ENCODE measurements at regions not wholly inside any gene's neighbourhood (a gene's known extent, or its start where the extent isn't known, plus 50 kb on each side); places are given as distances from the start of the nearest gene placed in this dataset.

GRCh38 chr13:74450525-74450845 lies 316.3 kb upstream of the KLF12 start:
- DNase-seq, result no peak

GRCh38 chr13:74449811-74450524 lies 315.8 kb upstream of the KLF12 start:
- DNase-seq, result no peak

DNA sequence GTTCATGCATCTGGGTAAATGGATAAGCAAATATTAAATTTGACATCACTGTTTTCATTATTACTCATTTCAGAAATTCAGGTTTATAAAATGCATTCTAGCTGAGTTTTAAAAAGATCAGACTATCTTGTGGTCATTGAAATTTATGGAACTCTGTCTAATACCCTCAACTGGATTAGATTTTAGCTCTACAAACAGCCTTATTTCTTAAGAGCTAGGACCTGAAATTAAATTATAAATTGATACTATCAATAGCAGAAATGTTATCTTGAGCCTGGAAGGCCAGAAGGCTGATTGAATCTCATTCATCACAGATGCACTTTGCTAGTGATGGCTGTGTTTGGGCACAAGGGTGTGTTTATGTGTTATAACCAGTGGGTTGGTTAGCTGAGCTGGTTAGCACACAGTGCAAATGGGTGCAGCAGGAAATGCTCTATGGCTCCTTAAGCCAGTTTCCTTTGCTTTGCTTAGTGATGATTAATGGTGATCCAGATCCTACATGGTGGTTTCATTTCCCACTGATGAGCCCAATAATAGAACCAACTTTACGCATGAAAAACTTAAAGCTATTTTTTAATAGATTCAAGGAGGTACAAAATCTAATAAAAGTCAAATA lies 310.8 kb upstream of the KLF12 start:
- no peak for DNase-seq

DNA sequence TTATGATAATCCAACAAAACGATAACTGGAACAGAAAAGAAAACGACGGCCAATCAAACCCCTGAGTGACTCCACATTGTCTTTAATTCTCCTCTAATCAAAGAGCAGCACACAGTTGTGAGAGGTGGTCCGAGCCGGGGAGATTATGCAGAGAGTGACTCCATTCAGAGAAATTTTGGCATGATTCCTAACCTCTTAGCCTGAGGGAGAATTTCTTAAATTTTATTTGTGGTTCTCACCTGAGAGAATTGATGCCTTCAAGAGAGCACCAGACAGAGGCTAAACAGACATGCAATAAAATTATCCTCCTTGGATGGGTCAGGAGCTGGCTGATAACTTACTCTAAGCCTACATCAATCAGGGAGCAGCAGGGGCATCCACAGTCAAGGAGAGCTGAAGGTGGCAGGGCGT lies 310.0 kb upstream of the KLF12 start:
- no peak for DNase-seq

- DNase-seq, result no peak
Measured at GRCh38 chr13:74443631-74444030, 309.4 kb upstream of the KLF12 start.

- DNase-seq, result no peak
Measured at GRCh38 chr13:74442751-74443150, 308.5 kb upstream of the KLF12 start.

DNA sequence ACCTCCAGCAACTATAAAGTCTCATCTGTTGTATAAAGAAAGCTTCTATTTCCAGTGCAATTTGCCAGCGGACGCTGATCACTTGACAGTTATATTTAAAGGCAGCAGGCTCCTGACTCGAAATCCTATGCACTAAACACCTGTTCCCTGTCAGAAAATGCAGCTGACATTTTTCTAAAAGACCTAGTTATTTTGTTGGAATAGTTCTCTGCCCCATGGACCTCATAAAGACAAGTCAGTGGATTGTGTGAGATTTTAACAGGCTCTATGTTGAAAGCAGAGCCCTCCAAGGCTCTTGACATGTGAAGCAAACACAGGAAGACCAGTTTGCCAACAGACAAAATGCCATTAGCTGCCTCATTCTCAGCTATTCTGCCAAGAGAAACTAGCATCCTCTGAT lies 304.7 kb upstream of the KLF12 start:
- no peak for DNase-seq

- no peak for DNase-seq
Measured at GRCh38 chr13:74434782-74435181, 300.6 kb upstream of the KLF12 start.

DNA sequence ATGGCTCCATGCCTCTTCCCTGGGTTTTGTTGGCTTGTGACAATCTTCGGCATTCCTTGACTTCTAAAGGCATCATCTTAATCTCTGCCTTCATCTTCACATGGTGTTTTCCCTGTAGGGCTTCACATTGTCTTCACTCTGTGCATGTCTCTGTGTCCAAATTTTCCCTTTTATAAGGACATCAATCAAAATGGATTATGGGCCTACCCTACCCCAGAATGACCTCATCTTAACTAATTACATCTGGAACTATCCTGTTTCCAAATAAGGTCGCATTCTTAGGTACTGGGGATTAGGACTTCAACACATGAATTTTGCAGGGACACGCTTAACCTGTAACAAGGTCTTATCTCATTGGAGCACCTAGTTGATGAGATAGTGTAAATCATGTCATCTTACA lies 290.3 kb upstream of the KLF12 start:
- DNase-seq, result no peak

DNA sequence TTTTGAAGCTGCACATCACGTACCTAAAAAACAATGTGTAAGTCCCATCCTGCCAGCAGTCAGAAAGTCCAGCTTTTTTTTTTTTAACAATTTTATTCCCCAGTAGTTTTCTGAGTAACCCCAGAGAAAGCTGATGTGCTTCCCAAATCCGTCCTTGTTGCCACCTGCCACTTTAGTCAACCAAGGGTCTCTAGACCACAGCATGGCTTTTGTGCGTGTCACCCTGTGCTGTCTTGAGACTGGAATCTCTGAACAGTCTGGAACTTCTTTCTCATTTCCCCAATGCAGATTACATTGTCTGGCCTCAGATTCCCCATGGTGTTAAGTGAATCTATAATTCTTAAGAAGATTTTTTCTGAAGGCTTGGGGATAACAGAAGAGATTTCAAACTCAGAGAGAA lies 289.2 kb upstream of the KLF12 start:
- DNase-seq, result no peak

DNA sequence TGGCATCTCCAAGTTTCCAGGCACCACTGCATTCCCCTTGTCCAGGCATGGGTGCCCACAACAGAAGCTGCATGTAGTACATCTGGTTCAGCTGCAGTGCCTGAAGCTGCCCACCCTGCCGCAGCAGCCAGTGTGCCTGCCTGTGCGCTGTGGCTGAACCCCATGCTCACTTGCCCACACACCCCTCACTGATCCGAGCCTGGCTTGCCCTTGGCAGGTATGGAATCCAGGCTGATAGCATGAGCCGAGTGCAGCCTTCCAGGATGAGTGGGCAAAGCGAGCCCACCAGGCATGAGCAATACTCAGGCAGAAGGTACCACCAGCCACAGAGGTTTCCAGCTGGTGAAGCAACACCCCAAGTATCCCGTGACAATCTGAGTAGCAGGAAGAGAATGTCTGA lies 280.3 kb upstream of the KLF12 start:
- DNase-seq, result no peak

GRCh38 chr13:74413482-74413881 lies 279.3 kb upstream of the KLF12 start:
- DNase-seq, result no peak

GRCh38 chr13:74409551-74409950 lies 275.3 kb upstream of the KLF12 start:
- no peak for DNase-seq

- no peak for DNase-seq
Measured at GRCh38 chr13:74406420-74406819, 272.2 kb upstream of the KLF12 start.

DNA sequence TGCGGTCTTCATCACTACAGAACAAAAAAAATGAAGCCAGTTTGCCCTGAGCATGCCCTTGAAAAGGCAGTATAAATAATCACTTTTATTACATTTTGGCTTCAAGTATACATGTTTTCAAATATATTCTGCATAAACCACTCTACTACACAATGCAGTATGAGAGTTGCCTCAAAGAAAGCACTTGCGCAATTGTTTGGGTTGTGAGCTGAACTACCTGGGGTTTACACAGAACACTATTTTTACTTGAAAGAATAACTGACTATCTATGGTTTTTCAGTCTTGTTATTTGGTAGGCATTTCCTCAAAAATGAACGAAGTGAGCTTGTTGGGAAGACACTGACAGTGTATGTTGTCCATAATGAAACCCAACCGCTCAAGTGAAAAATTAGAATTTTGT lies 264.4 kb upstream of the KLF12 start:
- DNase-seq, result no peak

DNA sequence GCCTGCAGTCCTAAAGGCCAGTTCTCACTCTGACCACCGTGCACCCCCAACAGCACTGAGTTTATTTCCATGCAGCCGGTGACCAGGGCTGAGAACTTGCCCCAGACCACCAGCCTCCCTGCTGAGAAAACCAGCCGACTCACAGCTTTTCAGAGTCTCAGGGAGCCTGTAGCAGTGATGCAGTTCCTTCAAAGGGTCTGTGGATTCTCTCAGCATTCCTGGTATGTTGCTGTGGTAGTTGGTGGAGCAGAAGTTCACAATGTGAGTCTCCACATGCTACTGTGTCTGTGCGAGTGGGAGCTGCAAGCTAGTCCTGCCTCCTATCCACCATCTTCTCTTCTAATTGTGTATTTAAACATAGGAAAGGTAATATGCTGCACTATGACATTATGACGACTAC lies 254.9 kb upstream of the KLF12 start:
- DNase-seq, result no peak

GRCh38 chr13:74388626-74389025 lies 254.4 kb upstream of the KLF12 start:
- no peak for DNase-seq

DNA sequence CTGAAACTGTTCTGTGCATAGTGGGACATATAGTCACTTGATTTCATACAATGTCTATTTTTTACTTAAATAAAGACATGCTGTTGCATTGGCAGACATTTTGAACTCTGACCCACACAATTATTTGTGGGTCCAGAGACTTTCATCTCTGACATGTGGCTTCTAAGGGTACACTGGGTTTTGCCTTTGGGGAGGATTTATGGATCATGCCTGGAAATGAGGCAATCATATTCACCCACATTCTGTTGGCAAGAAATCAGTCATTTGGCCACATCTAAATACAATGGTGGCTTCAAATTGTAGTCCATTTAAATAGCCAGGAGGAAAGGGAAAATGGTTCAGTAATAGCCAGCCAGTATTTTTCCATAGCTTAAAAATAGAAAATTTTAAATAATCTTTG lies 238.3 kb upstream of the KLF12 start:
- DNase-seq, result no peak

- DNase-seq, result no peak
Measured at GRCh38 chr13:74367193-74367592, 233.0 kb upstream of the KLF12 start.

GRCh38 chr13:74361274-74361673 lies 227.1 kb upstream of the KLF12 start:
- DNase-seq, result no peak

DNA sequence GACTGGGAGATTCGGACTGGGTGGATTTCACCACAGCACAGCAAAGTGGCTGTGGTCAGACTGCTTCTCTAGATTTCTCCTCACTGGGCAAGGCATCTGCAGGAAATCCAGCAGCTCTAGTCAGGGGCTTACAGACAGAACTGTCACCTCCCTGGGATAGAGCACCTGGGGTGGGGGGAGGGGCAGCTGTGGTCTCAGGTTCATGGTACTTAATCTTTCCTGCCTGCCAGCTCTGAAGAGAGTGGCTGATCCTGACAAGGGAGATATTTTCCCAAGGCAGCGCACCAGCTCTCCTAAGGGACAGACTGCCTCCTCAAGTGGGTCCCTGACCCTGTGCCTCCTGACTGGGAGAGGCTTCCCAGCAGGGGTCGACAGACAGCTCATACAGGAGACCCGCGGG lies 212.8 kb upstream of the KLF12 start:
- no peak for DNase-seq

- no peak for DNase-seq
Measured at GRCh38 chr13:74338341-74338740, 204.1 kb upstream of the KLF12 start.

GRCh38 chr13:74336546-74336945 lies 202.3 kb upstream of the KLF12 start:
- no peak for DNase-seq

GRCh38 chr13:74335370-74335769 lies 201.2 kb upstream of the KLF12 start:
- DNase-seq, result no peak

GRCh38 chr13:74329962-74330361 lies 195.8 kb upstream of the KLF12 start:
- no peak for DNase-seq

Data from activated naive CD4-positive, alpha-beta T cell treated with Interleukin-2 at 50 U/mL for 16 hours (primary cell).